ENCODE measurements at regions not wholly inside any gene's neighbourhood (a gene's known extent, or its start where the extent isn't known, plus 50 kb on each side); places are given as distances from the start of the nearest gene placed in this dataset.
"Not testable (repeated sequence)": the region's sequence is repeated elsewhere in the genome, so short reads cannot be mapped to it uniquely, and the experiment has no call there.

DNA sequence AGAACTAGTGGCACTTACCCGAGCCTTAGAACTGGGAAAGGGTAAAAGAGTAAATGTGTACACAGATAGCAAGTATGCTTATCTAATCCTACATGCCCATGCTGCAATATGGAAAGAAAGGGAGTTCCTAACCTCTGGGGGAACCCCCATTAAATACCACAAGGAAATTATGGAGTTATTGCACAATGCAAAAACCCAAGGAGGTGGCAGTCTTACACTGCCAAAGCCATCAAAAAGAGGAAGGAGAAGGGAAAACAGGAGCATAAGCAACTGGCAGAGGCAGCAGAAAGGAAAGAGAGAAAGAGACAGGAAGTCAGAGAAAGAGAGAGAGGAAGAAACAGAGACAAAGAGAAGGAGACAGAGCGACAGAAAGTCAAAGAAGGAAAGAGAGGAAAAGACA is 876.9 kb downstream of the XPNPEP1 start:
- DNase-seq, result not testable (repeated sequence)

DNA sequence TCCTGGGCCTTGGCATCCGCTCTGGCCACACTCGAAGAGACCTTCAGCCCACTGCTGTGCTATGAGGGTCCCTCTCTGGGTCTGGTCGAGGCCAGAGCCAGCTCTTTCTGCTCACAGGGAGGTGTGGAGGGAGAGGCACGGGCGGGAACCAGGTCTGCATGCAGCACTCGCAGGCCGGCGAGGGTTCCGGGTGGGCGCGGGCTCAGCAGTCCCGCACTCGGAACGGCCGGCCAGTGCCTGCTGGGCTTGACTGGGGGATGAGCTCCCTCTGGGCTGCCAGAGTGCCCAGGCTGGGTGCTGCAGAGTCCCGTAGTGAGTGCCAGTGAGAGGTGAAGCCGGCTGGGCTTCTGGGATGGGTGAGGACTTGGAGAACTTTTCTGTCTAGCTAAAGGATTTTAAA is 882.7 kb downstream of the XPNPEP1 start:
- no peak for DNase-seq

DNA sequence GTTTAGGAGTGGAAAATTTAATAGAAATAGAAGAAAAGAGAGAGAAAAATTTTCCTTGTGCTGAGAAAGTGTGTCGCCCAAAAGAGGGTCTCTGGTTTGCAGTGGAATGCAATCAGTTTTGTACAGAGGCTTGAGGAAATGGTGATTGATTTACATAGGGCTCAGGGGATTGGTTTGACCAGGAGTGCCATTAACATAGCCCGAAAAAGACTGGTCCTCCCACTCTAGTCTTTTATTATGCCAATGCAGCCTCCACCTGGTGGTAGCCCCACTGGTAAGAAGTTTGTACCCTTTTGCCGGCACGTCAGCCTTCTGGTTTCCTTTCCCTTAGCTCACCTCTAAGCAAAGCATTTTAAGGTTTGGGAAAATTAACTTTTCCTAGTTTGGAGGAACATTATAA is 885.3 kb downstream of the XPNPEP1 start:
- no peak for DNase-seq

DNA sequence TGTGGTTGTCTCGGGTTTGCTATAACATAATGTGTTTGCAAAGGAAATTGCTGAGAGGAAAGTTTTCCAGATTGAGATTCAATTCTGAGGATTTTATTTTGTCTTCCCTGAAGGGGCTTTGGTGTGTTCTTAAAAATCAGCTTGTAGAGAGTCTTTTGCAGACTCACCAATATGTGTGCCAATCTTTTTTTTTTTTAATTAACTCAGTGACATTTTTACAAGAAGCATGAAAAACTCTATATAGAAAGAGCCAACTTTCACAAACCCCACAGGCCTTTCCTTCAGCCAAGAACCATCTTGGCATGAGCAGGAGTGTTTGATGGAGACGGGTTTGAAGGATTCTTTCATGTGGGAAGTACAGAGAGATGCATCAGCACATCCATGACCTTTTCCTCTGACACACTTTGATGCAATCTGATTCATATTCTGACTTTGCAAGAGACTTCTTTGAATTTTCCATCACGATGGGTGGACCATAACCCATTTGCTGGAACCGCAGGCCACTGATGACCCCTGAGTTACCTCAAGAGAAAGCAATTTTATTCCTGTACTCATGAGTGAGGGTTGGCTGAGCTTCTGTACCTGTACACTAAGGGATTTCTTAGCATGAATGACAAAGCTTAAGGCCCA is 892.6 kb downstream of the XPNPEP1 start:
- DNase-seq, result no peak

DNA sequence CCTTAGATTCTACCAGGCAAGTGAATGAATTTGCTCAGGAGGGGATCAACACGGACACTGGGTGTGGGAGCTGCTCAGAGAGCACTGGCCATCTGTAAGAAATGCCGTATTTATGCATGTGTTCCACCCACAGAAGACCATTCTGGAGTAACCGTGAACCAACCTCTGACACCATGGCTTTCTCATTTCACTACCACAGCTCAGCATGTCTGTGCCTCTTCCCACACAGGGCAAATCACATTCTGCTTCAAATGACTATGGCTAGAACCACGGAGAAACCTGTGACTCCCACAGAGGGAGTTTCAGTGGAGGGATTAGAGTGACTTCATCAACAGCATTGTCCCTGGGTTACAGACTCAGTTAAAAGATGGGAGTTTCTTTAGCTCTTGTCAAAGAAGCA is 893.4 kb downstream of the XPNPEP1 start:
- DNase-seq, result no peak

DNA sequence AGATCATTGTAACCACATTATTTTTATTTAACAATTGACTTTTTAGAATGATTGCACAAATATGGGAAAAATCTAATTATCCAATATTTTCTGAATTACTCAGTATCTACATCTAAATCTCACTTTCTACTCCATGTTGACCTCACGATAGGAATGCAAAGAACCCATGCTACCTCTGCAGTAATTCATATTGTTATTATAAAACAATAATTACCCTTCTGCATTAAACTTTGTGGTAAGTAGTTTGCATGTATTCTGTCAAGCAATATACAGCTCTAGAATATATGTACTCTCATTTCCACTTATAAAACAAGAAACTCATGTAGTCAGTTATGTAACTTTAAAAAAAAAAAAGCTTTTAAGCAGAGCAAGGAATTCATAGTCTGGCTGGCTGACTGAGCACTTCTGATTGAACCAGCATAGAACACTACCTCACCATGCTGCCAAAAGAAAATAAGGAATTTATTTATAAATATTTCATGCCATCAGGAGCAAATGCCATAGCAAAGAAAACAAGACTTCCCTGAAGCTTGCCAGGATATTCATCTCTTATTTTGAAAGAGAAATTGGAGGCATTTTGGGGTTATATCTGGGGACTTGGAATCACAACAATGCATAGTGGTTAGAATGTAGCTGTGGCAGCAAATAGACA is 895.7 kb downstream of the XPNPEP1 start:
- DNase-seq, result no peak

DNA sequence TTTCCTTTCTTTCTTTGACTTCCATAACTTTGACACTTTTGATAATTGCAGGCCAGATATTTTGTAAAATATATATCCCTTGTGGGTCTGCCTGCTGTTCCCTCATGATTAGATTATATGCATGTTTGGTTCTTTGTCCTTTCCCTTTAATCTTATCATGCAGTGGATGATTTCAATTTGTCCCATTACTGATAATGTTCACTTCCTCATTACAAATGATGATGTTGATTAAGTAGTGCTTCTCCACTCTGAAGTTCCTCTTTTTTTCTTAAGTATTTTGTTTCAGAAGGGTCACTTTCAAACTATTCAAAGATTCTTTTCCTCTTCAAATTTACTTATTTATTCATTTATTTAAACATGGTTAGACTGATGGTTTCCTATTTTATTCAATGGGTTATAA is 898.1 kb downstream of the XPNPEP1 start:
- DNase-seq, result no peak

DNA sequence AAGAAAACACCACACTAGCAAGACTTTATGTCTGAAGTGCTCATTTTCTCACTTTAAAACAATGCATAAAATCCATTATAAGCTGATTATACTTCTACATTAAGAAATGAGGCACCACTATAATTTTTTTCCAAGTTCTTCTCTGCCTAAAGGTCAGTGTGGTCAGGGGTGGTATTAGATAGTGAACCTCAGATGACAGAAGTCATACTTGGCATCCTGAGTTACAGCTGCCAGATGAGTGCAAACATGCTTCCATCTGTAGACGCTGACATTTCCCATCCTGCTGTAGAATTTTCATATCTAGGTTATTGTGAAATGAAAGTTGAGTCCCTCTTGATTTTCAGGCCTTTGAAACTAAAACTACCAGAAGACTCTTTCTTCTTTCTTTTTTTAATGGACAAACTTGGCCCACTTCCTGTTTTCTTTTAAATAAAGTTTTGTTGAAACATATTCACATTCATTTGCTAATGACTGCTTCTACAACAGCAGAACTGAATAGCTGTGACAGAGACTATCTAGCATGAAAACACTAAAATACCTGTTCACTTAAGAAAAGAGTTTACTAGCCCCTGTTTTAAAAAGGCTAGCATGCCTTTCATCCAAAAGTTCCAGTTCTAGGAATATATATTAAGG is 900.8 kb downstream of the XPNPEP1 start:
- no peak for DNase-seq

DNA sequence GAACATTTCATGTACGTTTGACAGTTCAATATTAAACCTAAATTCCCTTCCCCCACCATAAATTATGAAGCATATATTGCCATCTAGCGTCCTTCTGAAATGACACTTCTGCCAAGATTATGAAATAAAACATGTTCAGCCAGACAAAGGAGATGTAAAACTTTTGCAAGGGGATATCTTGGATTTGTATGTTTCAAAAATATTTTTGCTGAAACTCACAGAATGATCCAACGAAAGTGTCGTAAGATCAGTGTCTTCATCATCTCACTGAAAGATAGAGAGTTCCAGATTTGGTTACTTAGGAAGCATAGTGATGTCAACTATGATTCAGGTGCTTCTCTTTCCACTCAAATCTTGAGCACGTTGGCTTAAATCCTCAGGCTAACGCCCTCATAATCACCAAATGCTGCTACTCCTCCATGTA is 904.3 kb downstream of the XPNPEP1 start:
- DNase-seq, result no peak

DNA sequence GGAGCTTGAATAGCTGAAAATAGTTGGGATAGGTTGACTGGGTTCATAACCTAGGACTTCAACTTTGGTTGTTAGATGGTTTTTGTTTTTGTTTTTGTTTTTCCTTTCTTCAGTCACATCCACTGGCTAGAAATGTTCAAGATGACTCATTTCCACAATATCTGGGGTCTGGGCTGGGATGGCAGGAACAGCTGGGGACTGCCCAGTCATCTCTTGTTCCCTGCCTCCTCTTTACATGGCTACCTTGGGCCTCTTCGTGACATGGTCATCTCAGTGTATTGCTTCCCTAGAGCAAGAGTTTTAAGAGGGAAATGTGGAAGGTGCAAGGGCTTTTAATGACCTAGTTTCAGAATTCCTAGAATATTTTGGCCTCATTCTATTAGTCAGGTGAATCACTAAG is 915.8 kb downstream of the XPNPEP1 start:
- no peak for DNase-seq

DNA sequence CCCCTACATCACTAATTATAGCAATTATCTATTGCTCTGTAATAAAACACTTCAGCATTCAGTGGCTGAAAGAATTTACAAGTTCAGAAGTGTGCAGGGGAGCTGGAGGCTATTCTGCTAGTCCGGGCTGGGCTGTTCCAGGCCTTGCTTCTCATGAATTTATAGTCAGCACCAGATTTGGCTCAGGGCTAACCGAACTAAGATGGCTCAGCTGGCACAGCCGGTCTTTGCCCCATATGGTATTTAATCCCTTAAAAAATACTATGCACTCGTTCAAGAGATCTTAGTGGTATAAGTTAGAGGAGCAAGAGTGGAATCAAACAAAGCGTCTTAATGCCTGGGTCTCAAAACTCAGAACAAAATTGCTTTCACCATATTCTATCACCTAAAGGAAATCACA is 932.9 kb downstream of the XPNPEP1 start:
- DNase-seq, result no peak

DNA sequence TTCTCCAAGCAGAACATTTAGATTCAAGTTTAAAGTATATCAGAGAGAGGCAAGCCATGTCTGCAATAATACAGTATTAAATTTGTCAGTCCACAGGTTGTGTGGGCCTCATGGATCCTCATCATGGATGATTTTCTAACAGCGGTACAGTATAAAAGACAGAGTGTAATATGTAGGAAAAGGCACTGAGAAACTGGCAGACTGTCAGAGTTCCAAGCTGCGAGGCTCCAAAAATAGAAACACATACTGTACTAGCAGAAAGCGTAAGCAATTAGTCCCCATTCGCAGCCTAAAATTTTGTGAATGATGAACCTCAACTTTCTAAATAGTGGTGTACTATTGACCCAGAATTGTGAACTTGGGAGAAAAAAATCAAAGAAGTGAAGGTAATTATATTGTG is 933.3 kb downstream of the XPNPEP1 start:
- no peak for DNase-seq

DNA sequence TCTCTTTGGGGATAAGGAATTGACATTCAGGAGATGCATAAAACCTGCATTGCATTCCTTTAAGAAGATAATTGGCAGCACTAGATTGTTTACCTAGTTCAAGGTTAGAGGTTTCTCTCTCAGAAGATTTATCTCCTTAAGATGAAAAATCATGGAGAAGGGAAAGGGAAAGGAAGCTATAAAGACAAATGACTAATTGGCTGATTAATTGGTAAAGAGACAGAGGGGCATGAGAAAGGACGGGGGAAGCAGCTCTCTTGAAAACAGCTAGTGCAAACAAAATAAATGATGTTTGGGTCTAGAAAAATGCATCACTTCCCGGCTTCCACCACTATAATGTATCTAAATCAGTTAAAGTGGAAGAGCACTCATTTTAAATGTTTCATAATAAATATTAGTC is 941.2 kb downstream of the XPNPEP1 start:
- no peak for DNase-seq

DNA sequence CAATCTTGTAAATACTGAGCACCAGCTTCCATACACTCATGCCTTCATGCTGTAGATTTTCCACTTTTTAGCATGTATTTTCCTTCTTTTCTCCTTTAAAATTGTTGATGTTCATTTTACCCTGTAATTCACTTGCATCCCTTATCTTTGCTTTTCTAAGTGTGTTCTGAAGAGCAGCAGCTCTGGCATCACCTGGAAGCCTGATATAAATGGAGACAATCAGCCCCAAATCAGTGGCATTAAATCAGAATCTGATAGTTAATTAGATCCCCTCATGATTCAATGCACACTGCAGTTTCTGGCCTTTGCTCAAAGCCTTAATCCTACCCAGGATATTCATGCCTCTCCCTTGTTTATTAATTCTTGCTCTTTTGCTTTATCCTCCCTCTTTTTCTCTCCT is 942.4 kb downstream of the XPNPEP1 start:
- DNase-seq, result no peak

DNA sequence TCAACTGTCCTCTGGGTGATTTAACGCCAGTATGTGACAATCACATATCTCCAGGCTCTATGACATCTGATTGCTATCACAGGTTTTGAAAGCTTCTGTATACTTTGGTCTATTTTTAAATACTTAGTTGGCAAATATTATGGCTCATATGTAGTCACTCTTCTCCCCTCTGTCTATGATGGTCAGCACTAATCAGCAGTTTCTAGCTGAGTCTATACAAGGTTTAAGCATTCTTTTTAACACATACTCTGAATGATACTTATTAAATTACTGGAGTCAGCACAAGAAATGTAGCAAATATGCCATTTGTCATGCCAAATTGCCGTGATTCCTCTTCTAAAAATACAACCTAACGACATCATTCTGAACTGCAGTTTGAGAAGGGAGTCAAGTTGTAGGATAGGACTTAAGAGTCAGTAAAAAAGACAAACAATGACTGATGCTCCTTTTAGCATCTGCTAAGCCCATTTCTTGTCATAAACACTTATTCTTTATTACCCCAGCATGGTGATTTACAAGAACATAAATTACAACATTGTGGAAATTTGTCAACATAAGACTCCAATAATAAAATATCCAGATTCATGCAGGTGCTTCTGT is 947.8 kb downstream of the XPNPEP1 start:
- no peak for DNase-seq

DNA sequence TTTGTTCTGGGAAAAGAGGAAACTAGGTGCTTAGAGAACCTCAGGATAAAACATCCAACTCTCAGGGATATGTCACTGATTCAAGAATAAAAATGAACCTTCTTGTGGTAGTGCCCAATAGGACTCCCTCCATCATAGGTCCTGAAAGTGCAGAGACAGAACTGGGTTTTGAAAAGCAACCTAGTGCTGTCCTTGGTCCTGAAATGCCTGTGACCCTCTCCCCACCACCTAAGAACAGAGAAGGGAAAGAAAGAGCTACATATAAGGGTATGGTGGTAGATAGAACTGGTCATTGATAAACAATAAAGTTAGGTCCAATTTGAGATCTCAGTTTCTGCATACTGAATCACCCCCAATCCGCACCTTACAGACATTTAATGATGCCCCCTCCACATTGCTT is 953.3 kb downstream of the XPNPEP1 start:
- peak in 1 of 3 donors; percentile 1 for DNase-seq

DNA sequence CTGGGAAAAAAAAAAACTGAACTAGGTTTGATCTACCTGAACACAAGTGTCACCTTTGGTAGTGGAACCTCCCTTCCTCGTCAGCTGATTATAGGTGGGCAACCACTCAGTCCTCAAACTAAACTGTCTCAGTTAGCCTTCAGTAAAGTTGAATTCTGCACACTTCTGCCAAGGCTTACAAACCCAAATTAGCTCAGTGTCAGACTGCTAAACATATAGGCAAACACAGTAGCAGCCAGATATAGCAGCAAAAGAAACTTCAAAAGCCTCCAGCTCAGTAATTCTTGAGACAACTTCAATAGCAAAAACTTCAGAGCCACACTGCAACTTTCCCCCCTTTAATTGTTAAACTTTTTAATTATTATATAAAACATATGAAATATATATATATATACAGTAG is 956.9 kb downstream of the XPNPEP1 start:
- DNase-seq, result no peak

DNA sequence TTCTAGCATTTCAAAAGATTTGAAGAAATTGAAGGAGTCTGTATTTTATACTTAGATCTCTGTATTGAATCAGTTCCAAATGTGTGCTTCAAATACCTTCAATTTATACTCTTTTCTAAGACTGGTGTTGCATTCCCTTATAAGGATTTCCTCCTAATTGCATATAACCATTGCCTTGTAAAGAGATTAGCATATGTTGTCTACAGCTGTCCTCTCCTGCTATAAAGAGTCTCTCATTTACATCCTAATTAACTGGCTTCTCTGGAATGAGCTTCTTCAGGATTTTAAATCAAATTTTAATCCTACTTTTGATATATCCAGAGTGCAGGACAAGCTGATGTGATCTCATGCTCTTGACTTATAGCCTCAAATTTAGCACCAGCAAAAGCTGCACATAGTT is 957.3 kb downstream of the XPNPEP1 start:
- no peak for DNase-seq

DNA sequence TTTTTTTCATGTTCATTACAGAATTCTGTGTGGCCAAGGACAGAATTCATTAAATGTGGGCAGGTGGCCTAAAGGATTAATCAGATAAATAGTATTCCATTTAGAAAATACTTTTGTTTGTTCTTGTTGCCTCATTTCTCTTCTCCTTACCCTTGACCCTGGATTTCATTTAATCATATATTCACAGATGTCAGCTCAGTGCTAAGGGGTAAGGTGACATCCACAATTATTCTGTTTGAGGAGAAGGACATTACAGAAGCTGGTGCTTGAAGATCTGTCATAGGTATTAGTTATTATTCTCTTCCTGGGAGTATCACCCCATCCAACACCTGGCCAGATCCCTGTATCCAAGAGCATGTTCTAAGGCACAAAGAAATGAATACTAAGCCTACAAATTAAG is 961.1 kb downstream of the XPNPEP1 start:
- DNase-seq, result no peak

DNA sequence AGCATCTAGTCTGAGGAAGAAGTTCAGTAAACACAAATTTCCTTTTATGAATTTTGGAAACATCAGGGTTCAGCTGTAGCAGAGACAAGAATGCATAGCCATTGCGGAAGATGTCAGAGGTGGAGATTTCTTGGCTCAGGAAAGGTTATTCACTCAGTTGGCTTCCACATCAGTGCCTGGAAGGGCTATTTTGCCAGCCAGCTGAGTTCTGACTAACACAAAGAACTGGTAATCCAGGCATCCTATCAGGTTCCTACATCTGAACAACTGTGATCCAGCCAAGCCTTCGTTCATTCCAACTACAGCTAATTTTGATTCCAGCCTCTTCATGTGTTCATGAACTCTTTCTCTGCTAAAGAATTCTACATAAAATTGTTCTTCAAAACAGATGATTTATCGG is 965.6 kb downstream of the XPNPEP1 start:
- DNase-seq, result no peak

DNA sequence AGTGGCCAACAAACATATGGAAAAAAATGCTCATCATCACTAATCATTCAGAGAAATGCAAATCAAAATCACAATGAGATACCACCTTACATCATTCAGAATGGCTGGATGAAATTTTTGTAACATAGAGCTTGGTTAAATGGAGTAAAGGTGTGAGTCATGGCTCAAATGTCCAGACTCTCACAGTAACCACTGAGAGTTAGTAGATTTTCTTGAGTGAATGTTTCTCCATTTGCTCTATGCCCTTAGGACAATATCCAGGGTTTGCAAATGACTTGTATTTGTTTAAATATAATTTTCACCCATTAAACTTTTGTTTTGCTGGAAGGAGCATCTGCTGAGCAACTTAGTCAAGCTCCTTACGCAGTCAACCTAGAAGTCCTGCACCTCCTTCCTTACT is 967.2 kb downstream of the XPNPEP1 start:
- DNase-seq, result no peak

DNA sequence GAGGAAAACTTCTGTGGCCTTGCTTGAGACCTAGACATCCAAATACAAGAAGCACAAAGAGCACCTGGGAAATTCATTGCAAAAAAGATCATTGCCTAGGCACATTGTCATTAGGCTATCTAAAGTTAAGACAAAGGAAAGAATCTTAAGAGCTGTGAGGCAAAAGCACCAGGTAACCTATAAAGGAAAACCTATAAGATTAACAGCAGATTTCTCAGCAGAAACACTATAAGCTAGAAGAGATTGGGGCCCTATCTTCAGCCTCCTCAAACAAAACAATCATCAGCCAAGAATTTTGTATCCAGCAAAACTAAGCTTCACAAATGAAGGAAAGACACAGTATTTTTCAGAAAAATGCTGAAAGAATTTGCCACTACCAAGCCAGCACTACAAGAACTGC is 1003.3 kb downstream of the XPNPEP1 start:
- DNase-seq, result not testable (repeated sequence)

DNA sequence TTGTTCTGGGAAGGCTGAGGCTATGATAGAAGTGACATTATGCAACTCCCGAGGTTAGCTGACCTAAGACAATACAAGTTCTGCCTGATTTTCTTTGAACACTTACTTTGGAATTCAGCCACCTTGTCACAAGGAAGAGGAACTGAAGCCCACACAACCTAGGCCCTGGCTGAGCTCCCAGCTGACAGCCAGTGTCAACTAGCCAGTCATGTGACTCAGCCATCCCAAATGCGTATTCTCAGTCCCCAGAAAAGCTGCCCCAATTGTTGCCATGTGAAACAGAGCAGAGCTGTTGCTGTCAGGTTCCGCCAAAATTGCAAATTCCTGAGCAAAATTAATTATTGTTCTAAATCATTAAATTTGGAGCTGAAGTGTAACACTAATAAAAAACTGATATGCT is 1010.0 kb downstream of the XPNPEP1 start:
- no peak for DNase-seq
